IMR-90 (cell line): ENCODE measurements at regions not wholly inside any gene's neighbourhood (a gene's known extent, or its start where the extent isn't known, plus 50 kb on each side); places are given as distances from the start of the nearest gene placed in this dataset.

Experiments used
- ATAC-seq: fragments of 200-7000 bp; cut with Tn5 transposase; 2 replicates; pipeline ENCODE4 v1.9.1; 2020; ENCODE audit warnings: low read depth, mild to moderate bottlenecking, moderate library complexity
- BruUV-seq: library from RNA; stranded (reverse); fragments of 400-500 nt; replicated peaks from 2 replicates; lab custom pipeline; 2021; lab: Mats Ljungman, UMichigan
- CTCF ChIA-PET: fragments of 300-600 bp; formaldehyde crosslinking; extraction: SDS; loops from one replicate; lab custom pipeline; 2021; ENCODE audit warnings: antibody characterized with exemption; lab: Yijun Ruan, JAX
- POLR2A ChIA-PET: fragments of 300-600 bp; sonication (Branson Sonifier 250); formaldehyde crosslinking; loops from one replicate; lab custom pipeline; 2022; ENCODE audit warnings: antibody characterized with exemption; ENCODE audit not compliant: unreplicated experiment; lab: Charles Lee
- DNase-seq: peaks from one replicate; pipeline ENCODE4 v3.0.0; 2013
- H2AFZ ChIP-seq: replicated peaks from 2 replicates; pipeline ENCODE3; 2013; ENCODE audit warnings: low read length, mild to moderate bottlenecking; ENCODE audit not compliant: poor library complexity
- H2AK5ac ChIP-seq: 2 replicates; pipeline ENCODE4 v1.6.1; 2013; ENCODE audit warnings: low read depth, low read length, inconsistent platforms
- H2AK9ac ChIP-seq: replicated peaks from 2 replicates; pipeline ENCODE3; 2013; ENCODE audit warnings: mild to moderate bottlenecking, low read depth, low read length, moderate library complexity; ENCODE audit not compliant: poor library complexity
- H2BK120ac ChIP-seq: 2 replicates; pipeline ENCODE4 v1.6.1; 2013; ENCODE audit warnings: low read depth, low read length, inconsistent platforms
- H2BK15ac ChIP-seq: 3 replicates; pipeline ENCODE4 v1.6.1; 2013; ENCODE audit warnings: low read depth, low read length, inconsistent platforms
- H2BK20ac ChIP-seq: 2 replicates; pipeline ENCODE4 v1.6.1; 2013; ENCODE audit warnings: low read depth, mild to moderate bottlenecking, inconsistent platforms, low read length, moderate library complexity
- H2BK5ac ChIP-seq: 2 replicates; pipeline ENCODE4 v1.6.1; 2013; ENCODE audit warnings: mild to moderate bottlenecking, low read depth, low read length, inconsistent platforms; ENCODE audit not compliant: poor library complexity, severe bottlenecking
- H3K14ac ChIP-seq: replicated peaks from 2 replicates; pipeline ENCODE4 v1.6.1; 2013; ENCODE audit warnings: low read depth, low read length, inconsistent platforms
- H3K18ac ChIP-seq: 2 replicates; pipeline ENCODE4 v1.6.1; 2013; ENCODE audit warnings: low read depth, low read length, control low read depth
- H3K23ac ChIP-seq: 2 replicates; pipeline ENCODE4 v1.6.1; 2013; ENCODE audit warnings: low read depth, low read length, inconsistent platforms
- H3K27ac ChIP-seq: 2 replicates; pipeline ENCODE4 v1.5.1; 2013; ENCODE audit warnings: mild to moderate bottlenecking, control low read depth, low read length; ENCODE audit not compliant: insufficient read depth
- H3K27me3 ChIP-seq: 2 replicates; pipeline ENCODE4 v1.6.1; 2013; ENCODE audit warnings: low read length; ENCODE audit not compliant: control insufficient read depth, insufficient read depth
- H3K36me3 ChIP-seq: 2 replicates; pipeline ENCODE4 v1.6.1; 2013; ENCODE audit warnings: low read length, mixed read lengths; ENCODE audit not compliant: control insufficient read depth, insufficient read depth
- H3K4ac ChIP-seq: 2 replicates; pipeline ENCODE4 v1.6.1; 2013; ENCODE audit warnings: low read depth, low read length, inconsistent platforms
- H3K4me1 ChIP-seq: 2 replicates; pipeline ENCODE4 v1.6.1; 2013; ENCODE audit warnings: low read length, mixed read lengths; ENCODE audit not compliant: control insufficient read depth, insufficient read depth
- H3K4me2 ChIP-seq: 2 replicates; pipeline ENCODE4 v1.6.1; 2013; ENCODE audit warnings: low read depth, mild to moderate bottlenecking, control low read depth, low read length, moderate library complexity
- H3K4me3 ChIP-seq: 2 replicates; pipeline ENCODE4 v1.5.1; 2013; ENCODE audit warnings: low read depth, mild to moderate bottlenecking, control low read depth, low read length, moderate library complexity; ENCODE audit not compliant: insufficient read depth
- H3K56ac ChIP-seq: 2 replicates; pipeline ENCODE4 v1.6.1; 2013; ENCODE audit warnings: low read length, inconsistent platforms; ENCODE audit not compliant: insufficient read depth; ENCODE audit errors: extremely low read depth
- H3K79me1 ChIP-seq, 2 experiments: 2 replicates each; pipeline ENCODE4 v1.6.1; 2013; ENCODE audit warnings: low read length in 2 of 2, inconsistent platforms in 1 of 2, low read depth in 1 of 2
- H3K9ac ChIP-seq: 2 replicates; pipeline ENCODE4 v1.6.1; 2013; ENCODE audit warnings: low read depth, low read length, control low read depth
- H3K9me1 ChIP-seq: 2 replicates; pipeline ENCODE4 v1.6.1; 2013; ENCODE audit warnings: low read length, inconsistent platforms; ENCODE audit not compliant: insufficient read depth
- H3K9me3 ChIP-seq: 2 replicates; pipeline ENCODE4 v1.6.1; 2013; ENCODE audit warnings: low read length; ENCODE audit not compliant: control insufficient read depth, insufficient read depth
- H4K20me1 ChIP-seq: 2 replicates; pipeline ENCODE4 v1.6.1; 2013; ENCODE audit warnings: low read length, inconsistent platforms; ENCODE audit not compliant: insufficient read depth
- H4K5ac ChIP-seq: 2 replicates; pipeline ENCODE4 v1.6.1; 2013; ENCODE audit warnings: mild to moderate bottlenecking, low read depth, low read length, control low read depth
- H4K8ac ChIP-seq, 2 experiments: 2 replicates each; pipeline ENCODE4 v1.6.1; 2013; ENCODE audit warnings: low read depth in 2 of 2, low read length in 2 of 2, control low read depth in 1 of 2, inconsistent platforms in 1 of 2
- H4K91ac ChIP-seq: 2 replicates; pipeline ENCODE4 v1.6.1; 2013; ENCODE audit warnings: low read depth, low read length, inconsistent platforms; ENCODE audit not compliant: insufficient read depth
- BHLHE40 ChIP-seq: fragments of 150-350 bp; IDR thresholded peaks from 2 replicates; pipeline ENCODE4 v1.6.1; 2016; ENCODE audit warnings: mild to moderate bottlenecking, low read depth, low read length
- CTCF ChIP-seq: conservative IDR thresholded peaks from 2 replicates; pipeline ENCODE4 v1.5.1; 2012; ENCODE audit warnings: mild to moderate bottlenecking, low read depth, low read length, improper control_type of control experiment
- ELK1 ChIP-seq: fragments of 150-350 bp; IDR thresholded peaks from 2 replicates; pipeline ENCODE4 v1.6.1; 2016; ENCODE audit warnings: low read depth, mild to moderate bottlenecking, low read length, moderate library complexity, borderline replicate concordance
- NFE2L2 ChIP-seq: fragments of 150-350 bp; IDR thresholded peaks from 2 replicates; pipeline ENCODE4 v1.6.1; 2016; ENCODE audit warnings: low read depth, mild to moderate bottlenecking, low read length
- RAD21 ChIP-seq: IDR thresholded peaks from 2 replicates; pipeline ENCODE4 v1.6.1; 2012; ENCODE audit warnings: low read length, improper control_type of control experiment
- WGBS, 2 experiments: methylation state at CpG; one replicate each; pipeline versions ENCODE4 v1.1.5 to v1.1.7; 2013; ENCODE audit warnings: missing lambda C conversion rate in 2 of 2; ENCODE audit not compliant: insufficient read length in 1 of 2; ENCODE audit errors: extremely low coverage in 2 of 2; 5-methylcytosine and 5-hydroxymethylcytosine counted together
- dilution Hi-C: fragments of 300-500 bp; cut with HindIII; formaldehyde crosslinking; loops from one replicate; pipeline ENCODE4 v1.14.3; 2018; ENCODE audit warnings: low sequenced_read_pairs; ENCODE audit not compliant: unreplicated experiment
- in situ Hi-C: fragments of 300-500 bp; cut with MboI; formaldehyde crosslinking; loops from 3 replicates; pipeline ENCODE4 v1.14.3; 2019; ENCODE audit warnings: low sequenced_read_pairs, inconsistent platforms, mixed read lengths
- intact Hi-C: fragments of 100-400 bp; cut with micrococcal nuclease; formaldehyde crosslinking; loops from 2 replicates; pipeline ENCODE4 v1.10.0; 2022

- no peak overlapping the region for H3K56ac ChIP-seq
- H3K27me3 ChIP-seq = peaks cover 4% of the 10 kb centered on the region
- no peak overlapping the region for H2AK5ac ChIP-seq
- H2BK20ac ChIP-seq = no peak overlapping the region
- peaks cover 4% of the 10 kb centered on the region for H3K9me3 ChIP-seq
- dilution Hi-C loops (no loop called here), intact Hi-C loops (no loop called here), in situ Hi-C loops (no loop called here)
- no peak overlapping the region for H3K9ac ChIP-seq
- no peak overlapping the region for H4K91ac ChIP-seq
- H3K4me1 ChIP-seq = no peaks in the 10 kb centered on the region
- ChIA-PET POLR2A (no interaction called here), CTCF (no interaction called here)
- H3K4ac ChIP-seq = no peak overlapping the region
- no peak for DNase-seq
- no peak overlapping the region for H2BK15ac ChIP-seq
- no peak overlapping the region for H2BK120ac ChIP-seq
- H2AK9ac ChIP-seq = no peak overlapping the region
- H4K8ac ChIP-seq = no peak overlapping the region
- no peak overlapping the region for H4K5ac ChIP-seq
- no peak for ATAC-seq
- no peak overlapping the region for H3K4me2 ChIP-seq
- H3K9me1 ChIP-seq = no peaks in the 10 kb centered on the region
- WGBS, 2 experiments = no CpG with 5 or more reads among the region's 4 CpGs
- no peaks in the 10 kb centered on the region for H3K36me3 ChIP-seq
- no peak overlapping the region for H3K4me3 ChIP-seq
- no peak overlapping the region for H3K18ac ChIP-seq
- H3K79me1 ChIP-seq = no peaks in the 10 kb centered on the region
- no peak overlapping the region for H3K23ac ChIP-seq
- no TSS peak for BruUV-seq
- TF ChIP-seq RAD21 = no peak
- TF ChIP-seq ELK1 = no peak
- TF ChIP-seq NFE2L2 = no peak
- TF ChIP-seq BHLHE40 = no peak
- TF ChIP-seq CTCF = no peak
- no peak overlapping the region for H3K14ac ChIP-seq
- H2AFZ ChIP-seq = no peak overlapping the region
- H4K20me1 ChIP-seq = no peaks in the 10 kb centered on the region
- no peak overlapping the region for H3K27ac ChIP-seq
- H2BK5ac ChIP-seq = no peak overlapping the region
Observed at GRCh38 chr6:14597090-14597489, 479.5 kb downstream of the CD83 start.
